PC-9 (cell line): ENCODE measurements at regions not wholly inside any gene's neighbourhood (a gene's known extent, or its start where the extent isn't known, plus 50 kb on each side); places are given as distances from the start of the nearest gene placed in this dataset.

Experiments
- EZH2 ChIP-seq: fragments of 200-600 bp; sonication (generic); IDR thresholded peaks from 2 replicates; pipeline ENCODE4 v1.8.0; 2017; ENCODE audit warnings: antibody characterized with exemption, low read depth
- TF ChIP-seq, protein P1 (sequence below): fragments of 200-600 bp; sonication (generic); conservative IDR thresholded peaks from 2 replicates; pipeline ENCODE4 v1.6.1; 2017; ENCODE audit warnings: mixed run types, antibody characterized with exemption, mild to moderate bottlenecking, moderate library complexity

- no peak for TF ChIP-seq EZH2
- TF ChIP-seq, protein P1, sequence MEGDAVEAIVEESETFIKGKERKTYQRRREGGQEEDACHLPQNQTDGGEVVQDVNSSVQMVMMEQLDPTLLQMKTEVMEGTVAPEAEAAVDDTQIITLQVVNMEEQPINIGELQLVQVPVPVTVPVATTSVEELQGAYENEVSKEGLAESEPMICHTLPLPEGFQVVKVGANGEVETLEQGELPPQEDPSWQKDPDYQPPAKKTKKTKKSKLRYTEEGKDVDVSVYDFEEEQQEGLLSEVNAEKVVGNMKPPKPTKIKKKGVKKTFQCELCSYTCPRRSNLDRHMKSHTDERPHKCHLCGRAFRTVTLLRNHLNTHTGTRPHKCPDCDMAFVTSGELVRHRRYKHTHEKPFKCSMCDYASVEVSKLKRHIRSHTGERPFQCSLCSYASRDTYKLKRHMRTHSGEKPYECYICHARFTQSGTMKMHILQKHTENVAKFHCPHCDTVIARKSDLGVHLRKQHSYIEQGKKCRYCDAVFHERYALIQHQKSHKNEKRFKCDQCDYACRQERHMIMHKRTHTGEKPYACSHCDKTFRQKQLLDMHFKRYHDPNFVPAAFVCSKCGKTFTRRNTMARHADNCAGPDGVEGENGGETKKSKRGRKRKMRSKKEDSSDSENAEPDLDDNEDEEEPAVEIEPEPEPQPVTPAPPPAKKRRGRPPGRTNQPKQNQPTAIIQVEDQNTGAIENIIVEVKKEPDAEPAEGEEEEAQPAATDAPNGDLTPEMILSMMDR = no peak
These were observed 561.1 kb upstream of the MEF2C start for GRCh38 chr5:89444088-89444487.
